Peyer's patch (tissue), 4 donors: ENCODE measurements at regions not wholly inside any gene's neighbourhood (a gene's known extent, or its start where the extent isn't known, plus 50 kb on each side); places are given as distances from the start of the nearest gene placed in this dataset.

Experiments used
- CTCF ChIP-seq, 6 experiments: fragments of 450-650 bp in 4 of 6; fragments of 200-600 bp in 2 of 6; sonication (generic) in 1 of 6; IDR thresholded peaks; one replicate each; pipeline ENCODE4 v1.5.1; 2017 to 2019; ENCODE audit warnings: antibody characterized with exemption in 6 of 6, mild to moderate bottlenecking in 3 of 6, moderate library complexity in 1 of 6
- POLR2A ChIP-seq, 2 donors: fragments of 450-650 bp; IDR thresholded peaks; one replicate each; pipeline ENCODE4 v1.5.1; 2017; ENCODE audit warnings: antibody characterized with exemption in 2 of 2, mild to moderate bottlenecking in 2 of 2, moderate library complexity in 2 of 2

GRCh38 chr7:67725423-67725822 lies 728.8 kb downstream of the TYW1 start:
- TF ChIP-seq CTCF (IDR thresholded peaks at IDR 0.05): no peak
- no peak for TF ChIP-seq POLR2A (IDR thresholded peaks at IDR 0.05)
